ENCODE measurements at regions not wholly inside any gene's neighbourhood (a gene's known extent, or its start where the extent isn't known, plus 50 kb on each side); places are given as distances from the start of the nearest gene placed in this dataset.
A peak's percentile ranks its signal among the peaks of the same experiment; 100 is the strongest.

DNA sequence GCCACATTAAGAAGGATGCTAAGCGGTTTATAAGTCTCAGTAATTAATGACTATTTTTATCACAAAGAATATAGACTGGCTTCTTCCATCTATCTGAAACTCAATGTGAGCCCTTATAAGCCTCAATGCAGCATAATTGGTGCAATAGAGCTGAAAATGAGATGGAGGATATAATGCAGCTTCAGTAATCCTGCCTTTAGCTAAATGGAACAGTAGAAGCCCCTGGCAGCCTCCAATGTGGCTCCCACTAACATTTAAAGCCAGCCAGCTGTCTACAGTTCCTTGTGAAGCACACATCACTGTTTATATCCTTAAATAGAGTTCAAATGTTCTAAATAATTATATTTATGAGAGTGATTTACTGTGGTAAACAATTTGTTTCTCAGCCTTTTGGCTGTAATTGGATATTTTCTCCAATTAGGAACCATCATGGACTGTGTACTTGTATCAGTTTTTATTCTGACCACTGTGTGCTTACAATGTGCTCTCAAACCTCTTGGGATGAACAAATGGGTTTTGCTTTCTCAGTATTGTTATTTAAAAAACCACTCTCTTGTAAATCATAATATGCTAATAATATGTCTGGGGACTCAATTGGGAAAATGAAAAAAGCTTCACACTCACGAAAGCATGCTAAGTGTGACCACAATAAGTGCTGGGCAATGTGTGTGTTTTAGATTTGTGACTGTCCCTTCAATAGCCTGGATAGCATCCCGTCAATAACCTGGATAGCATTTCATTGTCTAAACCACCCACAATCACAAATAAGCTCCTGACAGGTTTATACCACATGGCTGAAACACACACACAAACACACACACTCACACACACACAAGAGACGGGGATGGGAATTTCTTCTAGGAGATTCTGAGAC lies 366.6 kb downstream of the GBE1 start:
- DNase-seq (ENCODE audit: insufficient read length, low spot score) (no peak), FAIRE-seq (no peak)

GRCh38 chr3:81393251-81393650 lies 368.2 kb downstream of the GBE1 start:
- DNase-seq (ENCODE audit: insufficient read length, low spot score) = no peak
- TF ChIP-seq POLR2A (IDR thresholded peaks at IDR 0.05; ENCODE audit: low read depth, low read length) = no peak
- FAIRE-seq = no peak

More for the DNA sequence above, 366.6 kb downstream of the GBE1 start:
- TF ChIP-seq POLR2A (IDR thresholded peaks at IDR 0.05; ENCODE audit: low read depth, low read length) = no peak

DNA sequence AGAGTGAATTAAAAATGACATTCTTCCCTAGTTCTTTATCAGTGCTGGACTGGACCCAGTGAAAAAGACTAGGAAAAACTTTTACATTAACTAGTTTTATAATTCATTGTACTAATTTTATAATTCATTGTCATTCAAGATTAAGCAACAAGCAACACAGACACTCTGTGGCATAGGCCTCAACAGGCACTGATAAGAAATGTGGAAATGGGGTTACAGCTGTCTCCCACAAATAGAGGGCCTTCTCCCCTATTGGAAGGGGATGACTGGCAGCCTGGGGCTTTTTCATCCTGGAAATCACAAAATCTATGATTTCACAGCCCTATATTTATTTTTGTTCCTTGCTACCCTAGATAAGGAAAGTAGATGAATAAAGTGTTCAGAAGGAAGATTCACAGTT lies 370.6 kb downstream of the GBE1 start:
- FAIRE-seq (no peak), DNase-seq (ENCODE audit: insufficient read length, low spot score) (no peak)
- TF ChIP-seq POLR2A (IDR thresholded peaks at IDR 0.05; ENCODE audit: low read depth, low read length) = no peak

DNA sequence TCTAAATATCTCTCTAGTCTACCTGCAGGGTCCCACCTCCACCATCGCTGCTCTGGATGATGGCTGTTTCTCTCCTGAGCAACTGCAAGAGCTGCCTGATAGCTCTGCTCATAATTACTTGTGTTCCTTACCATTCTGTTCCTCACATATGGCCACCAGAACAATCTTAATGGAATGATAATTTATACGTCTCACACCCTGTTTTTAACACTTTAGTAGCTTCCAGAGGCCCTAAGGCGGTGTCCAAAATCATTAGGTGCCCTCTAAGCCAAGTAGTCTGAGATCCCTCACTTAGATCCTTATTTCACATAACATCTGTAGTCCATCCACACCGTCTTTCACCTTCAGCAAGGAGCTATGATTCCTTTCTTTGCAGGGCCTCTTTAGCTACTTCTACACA lies 373.3 kb downstream of the GBE1 start:
- FAIRE-seq (no peak), DNase-seq (ENCODE audit: insufficient read length, low spot score) (no peak)
- no peak for TF ChIP-seq POLR2A (IDR thresholded peaks at IDR 0.05; ENCODE audit: low read depth, low read length)

DNA sequence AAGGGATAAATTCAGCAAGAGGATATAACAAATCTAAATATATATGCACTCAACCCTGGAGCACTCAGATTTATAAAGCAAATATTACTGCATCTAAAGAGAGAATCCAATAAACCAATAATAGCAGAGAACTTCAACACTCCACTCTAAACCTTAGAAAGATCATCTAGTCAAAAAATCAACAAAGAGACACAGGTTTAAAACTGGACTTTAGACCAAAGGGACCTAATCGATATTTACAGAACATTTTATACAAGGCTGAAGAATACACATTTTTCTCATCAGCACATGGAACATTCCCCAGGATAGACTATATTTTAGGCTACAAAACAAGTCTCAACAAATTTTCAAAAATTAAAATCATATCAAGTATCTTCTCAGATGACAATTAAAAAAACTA lies 379.0 kb downstream of the GBE1 start:
- DNase-seq (ENCODE audit: insufficient read length, low spot score) (no peak), FAIRE-seq (no peak)
- TF ChIP-seq POLR2A (IDR thresholded peaks at IDR 0.05; ENCODE audit: low read depth, low read length) = no peak

GRCh38 chr3:81380234-81380633 lies 381.2 kb downstream of the GBE1 start:
- FAIRE-seq (no peak), DNase-seq (ENCODE audit: insufficient read length, low spot score) (no peak)
- no peak for TF ChIP-seq POLR2A (IDR thresholded peaks at IDR 0.05; ENCODE audit: low read depth, low read length)

DNA sequence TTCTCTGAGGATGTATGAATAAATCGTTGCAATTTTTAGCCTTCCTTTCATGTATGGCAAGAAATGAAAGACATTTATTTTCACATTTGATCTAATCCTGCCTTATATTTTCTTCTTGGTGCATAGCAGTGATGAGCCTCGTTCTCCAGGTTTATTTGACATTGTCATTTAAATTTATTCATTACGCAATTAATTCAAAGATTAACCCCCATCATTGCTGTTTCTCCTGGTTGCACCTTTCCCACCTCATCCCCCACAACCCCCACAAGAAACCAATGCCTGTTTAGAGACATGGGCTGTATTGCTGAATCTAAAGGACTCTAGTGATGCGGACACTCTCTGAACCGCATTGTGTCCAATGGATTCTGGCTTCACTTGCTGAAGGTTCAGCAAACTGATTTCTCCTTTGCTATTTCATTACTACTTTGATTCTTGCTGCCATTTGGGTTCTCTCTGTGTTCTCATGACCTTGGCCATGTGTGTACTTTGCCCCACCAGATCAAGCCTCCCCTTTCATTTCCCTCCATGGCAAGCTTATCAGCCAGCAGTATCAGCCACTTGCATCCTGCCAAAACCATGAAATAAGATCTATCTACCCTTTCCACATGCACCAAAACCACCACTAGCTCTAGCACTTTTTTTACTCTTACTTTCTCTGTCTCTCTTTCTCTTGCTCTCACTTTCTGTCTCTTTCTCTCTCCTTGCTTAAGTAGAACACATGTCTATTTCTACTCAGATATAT lies 382.7 kb downstream of the GBE1 start:
- no peak for DNase-seq (ENCODE audit: insufficient read length, low spot score)
- FAIRE-seq = no peak
- no peak for TF ChIP-seq POLR2A (IDR thresholded peaks at IDR 0.05; ENCODE audit: low read depth, low read length)

DNA sequence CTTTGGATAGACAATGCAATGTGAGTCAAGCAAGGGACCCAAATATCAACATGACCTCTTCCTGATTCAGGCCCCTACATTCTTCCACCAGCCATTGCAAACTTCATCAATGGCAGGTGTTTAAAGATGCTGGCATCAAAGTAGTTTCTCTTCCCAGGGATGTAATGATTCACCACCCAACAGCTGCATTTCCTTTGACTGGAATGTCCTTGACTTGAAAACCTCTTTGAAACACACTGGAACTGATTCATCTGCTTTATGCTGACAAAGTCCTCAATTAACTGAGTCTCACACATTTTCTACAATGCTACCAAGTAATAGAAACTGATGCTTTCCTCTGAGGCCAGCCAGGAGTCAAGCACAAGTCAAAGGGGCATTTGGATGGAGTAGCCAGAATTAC lies 385.5 kb downstream of the GBE1 start:
- TF ChIP-seq POLR2A (IDR thresholded peaks at IDR 0.05; ENCODE audit: low read depth, low read length) = no peak
- DNase-seq (ENCODE audit: insufficient read length, low spot score) = no peak
- no peak for FAIRE-seq

GRCh38 chr3:81364411-81364810 lies 397.0 kb downstream of the GBE1 start:
- FAIRE-seq (no peak), DNase-seq (ENCODE audit: insufficient read length, low spot score) (no peak)
- no peak for TF ChIP-seq POLR2A (IDR thresholded peaks at IDR 0.05; ENCODE audit: low read depth, low read length)

- TF ChIP-seq POLR2A (IDR thresholded peaks at IDR 0.05; ENCODE audit: low read depth, low read length) = no peak
- FAIRE-seq (no peak), DNase-seq (ENCODE audit: insufficient read length, low spot score) (no peak)
Measured at GRCh38 chr3:81363816-81364215, 397.6 kb downstream of the GBE1 start.

GRCh38 chr3:81354119-81354518 lies 407.3 kb downstream of the GBE1 start:
- no peak for FAIRE-seq
- no peak for TF ChIP-seq POLR2A (IDR thresholded peaks at IDR 0.05; ENCODE audit: low read depth, low read length)
- no peak for DNase-seq (ENCODE audit: insufficient read length, low spot score)

DNA sequence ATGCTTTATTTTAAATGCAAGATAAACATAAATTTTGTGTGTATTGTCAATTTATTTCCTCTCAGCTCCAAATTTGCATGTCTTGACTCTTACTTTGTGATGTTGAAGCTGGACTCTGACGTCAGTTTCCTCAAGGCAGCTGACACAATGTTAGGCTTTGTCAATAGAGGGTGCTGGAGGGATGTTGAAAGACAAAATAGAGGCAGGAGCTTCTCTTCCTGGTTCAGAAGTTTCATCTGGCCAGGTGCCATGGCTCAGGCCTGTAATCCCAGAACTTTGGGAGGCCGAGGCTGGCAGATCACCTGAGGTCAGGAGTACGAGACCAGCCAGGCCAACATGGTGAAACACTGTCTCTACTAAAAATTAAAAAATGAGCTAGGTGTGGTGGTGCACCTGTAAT lies 408.6 kb downstream of the GBE1 start:
- TF ChIP-seq POLR2A (IDR thresholded peaks at IDR 0.05; ENCODE audit: low read depth, low read length) = no peak
- DNase-seq (ENCODE audit: insufficient read length, low spot score) = no peak
- no peak for FAIRE-seq

- no peak for TF ChIP-seq POLR2A (IDR thresholded peaks at IDR 0.05; ENCODE audit: low read depth, low read length)
- DNase-seq (ENCODE audit: insufficient read length, low spot score) (no peak), FAIRE-seq (no peak)
Measured at GRCh38 chr3:81349816-81350340, 411.6 kb downstream of the GBE1 start.

DNA sequence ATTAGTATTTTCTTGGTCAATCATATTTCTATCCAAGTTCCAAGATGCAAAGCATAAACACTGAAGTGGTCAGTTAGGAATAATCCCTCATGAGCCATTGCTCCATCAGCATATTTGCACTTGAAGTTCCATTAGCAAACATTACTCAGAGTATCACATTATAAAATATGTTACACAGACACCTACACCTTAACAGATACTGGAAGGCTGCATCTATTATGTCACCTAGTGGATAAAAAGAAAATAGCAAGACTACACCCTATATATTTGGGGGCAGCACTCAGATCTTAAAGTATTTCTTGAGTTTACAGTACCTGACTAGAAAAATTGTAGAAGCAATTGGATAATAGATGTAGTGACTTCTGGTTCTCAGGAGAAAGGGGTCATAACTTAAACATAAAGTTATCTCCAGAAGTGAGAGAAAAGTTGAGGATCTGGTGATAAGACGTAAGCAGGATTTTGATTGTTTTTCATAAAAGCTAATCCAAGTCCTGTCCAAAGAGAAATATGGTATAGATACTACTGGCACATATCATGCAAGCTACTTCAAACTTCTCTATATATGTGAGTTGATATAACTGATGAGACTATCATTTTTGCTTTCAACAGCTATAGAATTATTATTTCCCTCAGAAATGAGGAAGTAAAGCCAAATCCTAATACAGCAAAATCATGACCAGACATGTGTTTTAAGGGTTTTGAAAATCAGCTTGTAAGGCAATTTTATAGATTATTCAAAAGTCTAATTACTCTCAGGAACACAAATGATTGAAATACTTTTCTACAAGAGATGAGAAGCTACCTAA lies 422.2 kb downstream of the GBE1 start:
- FAIRE-seq (peak; percentile 23), DNase-seq (ENCODE audit: insufficient read length, low spot score) (no peak)
- TF ChIP-seq POLR2A (IDR thresholded peaks at IDR 0.05; ENCODE audit: low read depth, low read length) = no peak

Measured in H54 (cell line).